Neural progenitor cell (in vitro differentiated cells): ENCODE measurements at regions not wholly inside any gene's neighbourhood (a gene's known extent, or its start where the extent isn't known, plus 50 kb on each side); places are given as distances from the start of the nearest gene placed in this dataset.

Experiments used
- EZH2 ChIP-seq: fragments of 200-600 bp; sonication (generic); IDR thresholded peaks from 2 replicates; pipeline ENCODE4 v1.6.1; 2017; ENCODE audit warnings: antibody characterized with exemption, mild to moderate bottlenecking, moderate library complexity
- EZH2phosphoT487 ChIP-seq: fragments of 200-600 bp; sonication (generic); IDR thresholded peaks from 2 replicates; pipeline ENCODE4 v1.6.1; 2017; ENCODE audit warnings: antibody characterized with exemption
- TF ChIP-seq, protein P1 (sequence below): fragments of 200-600 bp; sonication (generic); IDR thresholded peaks from 2 replicates; pipeline ENCODE4 v1.5.1; 2017; ENCODE audit warnings: antibody characterized with exemption, mild to moderate bottlenecking

GRCh38 chr22:27463121-27463660 is 338.4 kb downstream of the MN1 start:
- TF ChIP-seq EZH2phosphoT487 (no peak), EZH2 (no peak)
- TF ChIP-seq, protein P1, sequence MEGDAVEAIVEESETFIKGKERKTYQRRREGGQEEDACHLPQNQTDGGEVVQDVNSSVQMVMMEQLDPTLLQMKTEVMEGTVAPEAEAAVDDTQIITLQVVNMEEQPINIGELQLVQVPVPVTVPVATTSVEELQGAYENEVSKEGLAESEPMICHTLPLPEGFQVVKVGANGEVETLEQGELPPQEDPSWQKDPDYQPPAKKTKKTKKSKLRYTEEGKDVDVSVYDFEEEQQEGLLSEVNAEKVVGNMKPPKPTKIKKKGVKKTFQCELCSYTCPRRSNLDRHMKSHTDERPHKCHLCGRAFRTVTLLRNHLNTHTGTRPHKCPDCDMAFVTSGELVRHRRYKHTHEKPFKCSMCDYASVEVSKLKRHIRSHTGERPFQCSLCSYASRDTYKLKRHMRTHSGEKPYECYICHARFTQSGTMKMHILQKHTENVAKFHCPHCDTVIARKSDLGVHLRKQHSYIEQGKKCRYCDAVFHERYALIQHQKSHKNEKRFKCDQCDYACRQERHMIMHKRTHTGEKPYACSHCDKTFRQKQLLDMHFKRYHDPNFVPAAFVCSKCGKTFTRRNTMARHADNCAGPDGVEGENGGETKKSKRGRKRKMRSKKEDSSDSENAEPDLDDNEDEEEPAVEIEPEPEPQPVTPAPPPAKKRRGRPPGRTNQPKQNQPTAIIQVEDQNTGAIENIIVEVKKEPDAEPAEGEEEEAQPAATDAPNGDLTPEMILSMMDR = no peak
